Thoracic aorta (tissue), 2 donors: ENCODE measurements at regions not wholly inside any gene's neighbourhood (a gene's known extent, or its start where the extent isn't known, plus 50 kb on each side); places are given as distances from the start of the nearest gene placed in this dataset.

Experiments used
- ATAC-seq: fragments of 150-250 bp; one replicate; pipeline ENCODE4 v1.8.0; 2017; ENCODE audit warnings: low read depth; ENCODE audit not compliant: insufficient number of reproducible peaks, low FRiP score
- DNase-seq: peaks from one replicate; pipeline ENCODE4 v3.0.0-alpha.2; 2020; ENCODE audit warnings: low spot score
- H3K27ac ChIP-seq, 2 donors: fragments of 200-600 bp; sonication (generic); 1 replicate in 1 of 2; 2 replicates in 1 of 2; pipeline ENCODE4 v1.5.1; 2016; ENCODE audit warnings: mild to moderate bottlenecking in 2 of 2, moderate library complexity in 2 of 2
- H3K27me3 ChIP-seq: fragments of 200-600 bp; sonication (generic); replicated peaks from 2 replicates; pipeline ENCODE4 v1.6.0; 2016; ENCODE audit warnings: mild to moderate bottlenecking; ENCODE audit not compliant: insufficient read depth
- H3K36me3 ChIP-seq: fragments of 200-600 bp; sonication (generic); one replicate; pipeline ENCODE4 v1.5.1; 2016
- H3K4me1 ChIP-seq, 2 donors: fragments of 200-600 bp; sonication (generic); 1 replicate in 1 of 2; 2 replicates in 1 of 2; pipeline versions ENCODE4 v1.5.1 to v1.6.0; 2016; ENCODE audit warnings: low read depth in 2 of 2, mild to moderate bottlenecking in 1 of 2; ENCODE audit not compliant: control insufficient read depth in 1 of 2
- H3K4me3 ChIP-seq: fragments of 200-600 bp; sonication (generic); 2 replicates; pipeline ENCODE4 v1.5.1; 2016; ENCODE audit warnings: mild to moderate bottlenecking
- H3K9me3 ChIP-seq: fragments of 200-600 bp; sonication (generic); 2 replicates; pipeline ENCODE4 v1.5.1; 2016
- CTCF ChIP-seq: fragments of 200-600 bp; sonication (generic); IDR thresholded peaks from one replicate; pipeline ENCODE4 v1.5.1; 2019; ENCODE audit warnings: antibody characterized with exemption

DNA sequence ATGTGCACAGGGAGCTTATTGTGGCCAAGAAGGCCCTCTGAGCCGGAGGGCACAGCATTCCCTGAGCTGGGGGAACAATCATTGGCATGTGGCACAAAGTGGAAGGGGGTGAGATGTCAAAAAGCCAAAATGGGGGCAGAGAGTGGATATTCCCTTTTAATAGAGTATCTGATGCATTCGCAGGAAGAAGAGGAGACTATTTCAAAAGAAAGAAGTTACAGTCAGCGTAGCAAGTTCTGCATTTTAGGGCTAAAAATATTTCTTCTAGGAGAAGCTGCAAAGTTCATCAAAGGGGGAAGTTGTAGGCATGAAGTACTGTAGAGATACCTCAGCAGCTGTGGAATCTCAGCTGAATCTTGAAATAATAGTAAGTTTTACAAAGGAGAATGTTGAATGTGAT, 136.0 kb upstream of the WDR11 start:
- no peaks in the 10 kb centered on the region for H3K36me3 ChIP-seq
- no peaks in the 10 kb centered on the region for H3K9me3 ChIP-seq
- H3K27ac ChIP-seq, result no peak overlapping the region
- DNase-seq (no peak), ATAC-seq (no peak)
- no peaks in the 10 kb centered on the region for H3K4me1 ChIP-seq
- no peaks in the 10 kb centered on the region for H3K27me3 ChIP-seq
- no peak overlapping the region for H3K4me3 ChIP-seq
- TF ChIP-seq CTCF, result no peak

- H3K27ac ChIP-seq, result no peak overlapping the region
- TF ChIP-seq CTCF, result no peak
- no peaks in the 10 kb centered on the region for H3K27me3 ChIP-seq
- ATAC-seq (no peak), DNase-seq (no peak)
- no peaks in the 10 kb centered on the region for H3K36me3 ChIP-seq
- no peaks in the 10 kb centered on the region for H3K4me1 ChIP-seq
- H3K4me3 ChIP-seq, result no peak overlapping the region
- no peaks in the 10 kb centered on the region for H3K9me3 ChIP-seq
Observed at GRCh38 chr10:120719333-120719732, 131.8 kb upstream of the WDR11 start.

GRCh38 chr10:120727001-120727400, 124.2 kb upstream of the WDR11 start:
- no peak for TF ChIP-seq CTCF
- no peak for ATAC-seq
- Histone ChIP-seq H3K27ac (no peak overlapping the region), H3K4me1 (no peaks in the 10 kb centered on the region), H3K9me3 (no peaks in the 10 kb centered on the region), H3K4me3 (no peak overlapping the region), H3K27me3 (no peaks in the 10 kb centered on the region), H3K36me3 (no peaks in the 10 kb centered on the region)
- DNase-seq, result no peak

GRCh38 chr10:120729547-120729946, 121.6 kb upstream of the WDR11 start:
- Histone ChIP-seq H3K27me3 (no peaks in the 10 kb centered on the region), H3K9me3 (no peaks in the 10 kb centered on the region), H3K36me3 (no peaks in the 10 kb centered on the region), H3K4me3 (no peak overlapping the region), H3K27ac (no peak overlapping the region), H3K4me1 (no peaks in the 10 kb centered on the region)
- no peak for DNase-seq
- no peak for TF ChIP-seq CTCF
- ATAC-seq, result no peak

DNA sequence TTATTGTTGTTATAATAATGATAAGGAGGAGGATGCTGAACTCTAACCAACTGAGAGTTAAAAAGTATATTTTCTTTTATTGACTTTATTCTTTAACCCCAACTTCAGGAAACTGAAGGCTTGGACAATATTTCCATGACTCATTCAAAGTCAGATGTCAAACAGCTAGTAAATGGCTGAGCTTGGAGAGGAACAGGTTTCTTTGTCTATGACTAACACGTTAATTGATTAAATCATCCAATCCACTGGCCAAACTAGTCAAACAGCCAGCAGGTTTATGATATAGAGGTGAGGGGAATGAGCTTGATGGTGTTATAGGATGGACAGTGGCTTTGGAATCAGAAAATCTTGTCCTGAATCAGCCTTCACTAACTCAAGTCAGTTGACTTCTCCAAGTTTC, 119.1 kb upstream of the WDR11 start:
- no peak overlapping the region for H3K4me3 ChIP-seq
- TF ChIP-seq CTCF, result no peak
- H3K4me1 ChIP-seq, result no peaks in the 10 kb centered on the region
- H3K27ac ChIP-seq, result no peak overlapping the region
- no peaks in the 10 kb centered on the region for H3K36me3 ChIP-seq
- no peaks in the 10 kb centered on the region for H3K9me3 ChIP-seq
- no peak for DNase-seq
- ATAC-seq, result no peak
- H3K27me3 ChIP-seq, result no peaks in the 10 kb centered on the region
